ENCODE measurements at regions not wholly inside any gene's neighbourhood (a gene's known extent, or its start where the extent isn't known, plus 50 kb on each side); places are given as distances from the start of the nearest gene placed in this dataset.

GRCh38 chr10:88113657-88114272, 250.3 kb downstream of the PTEN start:
- H3K4me2 ChIP-seq (replicated peaks; ENCODE audit: low read depth, low read length, poor library complexity, severe bottlenecking): peak overlapping the region; percentile 57
- Mint-ChIP-seq H3K27me3 (no peaks in the 10 kb centered on the region), H3K27ac (peak overlapping the region; percentile 86), H3K4me1 (peaks cover 56% of the 10 kb centered on the region), H3K4me3 (peak overlapping the region; percentile 66), H3K9me3 (ENCODE audit: insufficient read depth) (no peaks in the 10 kb centered on the region)
- H3K27ac ChIP-seq (ENCODE audit: low read length in 2 of 2): peak overlapping the region; percentile 48 to 58
- H3K4me3 ChIP-seq (ENCODE audit: control extremely low read depth in 1 of 5, extremely low read depth in 1 of 5, insufficient read depth in 1 of 5, low read depth in 2 of 5, low read length in 4 of 5): peak overlapping the region in 1 of 5 experiments; percentile 16
- no peaks in the 10 kb centered on the region for H3K79me2 ChIP-seq (ENCODE audit: control insufficient read depth, insufficient read depth, low read length)
- H3K9me3 ChIP-seq (ENCODE audit: control extremely low read depth in 1 of 3, control insufficient read depth in 2 of 3, insufficient read depth in 1 of 3, low read length in 2 of 3): peaks cover 0 to 3% (median 0%) of the 10 kb centered on the region in 3 donors
- WGBS (ENCODE audit: insufficient coverage): 100% methylated on average over 2 of the region's 2 CpGs
- ATAC-seq (ENCODE audit: low read depth) (no peak), DNase-seq (no peak)
- no peaks in the 10 kb centered on the region for H4K20me1 ChIP-seq (ENCODE audit: control insufficient read depth, insufficient read depth, low read length, poor library complexity, severe bottlenecking)
- ChIA-PET CTCF (interaction anchor here (0.7 to 11.2 kb wide), 31 partner anchors 8 to 441 kb away, joined by 3 to 180 read pairs (median 5); partner anchors contain the start of genes KLLN and PTEN), POLR2A (interaction anchor here (0.7 to 2.6 kb wide), 4 partner anchors 47 to 276 kb away, joined by 4 to 16 read pairs (median 6); partner anchors contain the start of genes KLLN and PTEN)
- H3K9ac ChIP-seq (ENCODE audit: low read length): peak overlapping the region; percentile 25
- no peak for TF ChIP-seq CTCF (IDR thresholded peaks at IDR 0.05)
- TF ChIP-seq EZH2 (IDR thresholded peaks at IDR 0.05; ENCODE audit: borderline replicate concordance, insufficient read depth, low read depth, low read length, poor library complexity, severe bottlenecking): no peak
- no peaks in the 10 kb centered on the region for H3K36me3 ChIP-seq (replicated peaks in 1 of 2; ENCODE audit: control extremely low read depth in 1 of 2, control insufficient read depth in 1 of 2, extremely low read depth in 1 of 2, insufficient read depth in 2 of 2, low read length in 1 of 2)
- no peaks in the 10 kb centered on the region for H3K27me3 ChIP-seq (replicated peaks in 1 of 4; ENCODE audit: control extremely low read depth in 1 of 4, control insufficient read depth in 3 of 4, insufficient read depth in 4 of 4, low read length in 3 of 4)
- H2AFZ ChIP-seq (ENCODE audit: insufficient read depth, low read depth, low read length, poor library complexity, severe bottlenecking): no peak overlapping the region
- peaks cover 90 to 92% of the 10 kb centered on the region in 2 donors for H3K4me1 ChIP-seq (ENCODE audit: control insufficient read depth in 2 of 2, insufficient read depth in 2 of 2, low read length in 2 of 2)
- intact Hi-C loops (cut with micrococcal nuclease): loop anchor here (1.0 to 10.0 kb wide), 3 partner anchors 159 to 439 kb away; no protein-coding TSS in a partner anchor

DNA sequence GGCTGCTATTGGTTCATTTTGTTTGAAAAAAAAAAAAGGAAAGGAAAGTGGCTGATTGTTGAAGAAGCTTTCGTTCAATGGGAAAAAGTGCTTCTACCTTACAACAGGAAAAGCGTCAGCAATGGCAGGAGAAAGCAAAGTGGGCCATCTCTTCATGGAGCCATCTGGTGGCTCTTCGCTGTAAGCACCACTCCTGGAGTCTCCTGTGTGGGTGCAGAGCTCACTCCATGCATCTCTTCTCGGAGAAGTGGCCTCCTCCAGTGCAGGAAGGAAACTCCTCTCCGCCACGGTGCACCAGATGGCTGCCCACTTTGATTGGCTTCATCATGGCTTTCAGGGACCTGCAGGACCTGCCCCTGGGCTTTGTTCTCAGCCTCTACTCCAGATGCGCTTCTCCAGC, 250.9 kb downstream of the PTEN start:
- Histone ChIP-seq H3K27ac (ENCODE audit: low read length in 2 of 2) (peak overlapping the region; percentile 48 to 58), H3K4me3 (ENCODE audit: control extremely low read depth in 1 of 5, extremely low read depth in 1 of 5, insufficient read depth in 1 of 5, low read depth in 2 of 5, low read length in 4 of 5) (no peak overlapping the region), H3K4me1 (ENCODE audit: control insufficient read depth in 2 of 2, insufficient read depth in 2 of 2, low read length in 2 of 2) (peaks cover 91 to 94% of the 10 kb centered on the region in 2 donors), H2AFZ (ENCODE audit: insufficient read depth, low read depth, low read length, poor library complexity, severe bottlenecking) (peak overlapping the region; percentile 25), H4K20me1 (ENCODE audit: control insufficient read depth, insufficient read depth, low read length, poor library complexity, severe bottlenecking) (no peaks in the 10 kb centered on the region), H3K79me2 (ENCODE audit: control insufficient read depth, insufficient read depth, low read length) (no peaks in the 10 kb centered on the region), H3K27me3 (replicated peaks in 1 of 4; ENCODE audit: control extremely low read depth in 1 of 4, control insufficient read depth in 3 of 4, insufficient read depth in 4 of 4, low read length in 3 of 4) (no peaks in the 10 kb centered on the region), H3K9me3 (ENCODE audit: control extremely low read depth in 1 of 3, control insufficient read depth in 2 of 3, insufficient read depth in 1 of 3, low read length in 2 of 3) (peaks cover 0 to 3% (median 0%) of the 10 kb centered on the region in 3 donors), H3K4me2 (replicated peaks; ENCODE audit: low read depth, low read length, poor library complexity, severe bottlenecking) (peak overlapping the region; percentile 57), H3K36me3 (replicated peaks in 1 of 2; ENCODE audit: control extremely low read depth in 1 of 2, control insufficient read depth in 1 of 2, extremely low read depth in 1 of 2, insufficient read depth in 2 of 2, low read length in 1 of 2) (no peaks in the 10 kb centered on the region), H3K9ac (ENCODE audit: low read length) (no peak overlapping the region)
- TF ChIP-seq CTCF (IDR thresholded peaks at IDR 0.05) (peak; percentile 48), EZH2 (IDR thresholded peaks at IDR 0.05; ENCODE audit: borderline replicate concordance, insufficient read depth, low read depth, low read length, poor library complexity, severe bottlenecking) (no peak)
- Mint-ChIP-seq H3K9me3 (ENCODE audit: insufficient read depth) (no peaks in the 10 kb centered on the region), H3K27ac (peak overlapping the region; percentile 86), H3K4me1 (peaks cover 57% of the 10 kb centered on the region), H3K4me3 (peak overlapping the region; percentile 66), H3K27me3 (no peaks in the 10 kb centered on the region)
- CTCF ChIA-PET: interaction anchor here (0.5 to 11.2 kb wide), 32 partner anchors 9 to 440 kb away, joined by 3 to 180 read pairs (median 5); partner anchors contain the start of genes KLLN and PTEN
- POLR2A ChIA-PET: interaction anchor here (0.6 to 2.6 kb wide), 4 partner anchors 8 to 275 kb away, joined by 3 to 16 read pairs (median 4); partner anchors contain the start of genes KLLN and PTEN
- 14% methylated on average over 6 of the region's 7 CpGs for WGBS (ENCODE audit: insufficient coverage)
- intact Hi-C loops (cut with micrococcal nuclease): loop anchor here (1.0 to 10.0 kb wide), 3 partner anchors 160 to 438 kb away; no protein-coding TSS in a partner anchor
- ATAC-seq (ENCODE audit: low read depth) (peak; percentile 41), DNase-seq (peak; percentile 68)

All from B cell (primary cell).